SKM-1 (cell line): ENCODE measurements at regions not wholly inside any gene's neighbourhood (a gene's known extent, or its start where the extent isn't known, plus 50 kb on each side); places are given as distances from the start of the nearest gene placed in this dataset.
"Not testable (repeated sequence)": the region's sequence is repeated elsewhere in the genome, so short reads cannot be mapped to it uniquely, and the experiment has no call there.

ENCODE experiments used
- DNase-seq: peaks from one replicate; lab custom pipeline; 2025; ENCODE audit not compliant: unreplicated experiment; lab: John Stamatoyannopoulos, UW

GRCh38 chr5:152058267-152058666 is 133.6 kb upstream of the GLRA1 start:
- no peak for DNase-seq

- no peak for DNase-seq
These were observed 132.3 kb upstream of the GLRA1 start for GRCh38 chr5:152056931-152057330.

- DNase-seq: no peak
These were observed 127.8 kb upstream of the GLRA1 start for GRCh38 chr5:152052470-152052869.

GRCh38 chr5:152051499-152052454 is 127.1 kb upstream of the GLRA1 start:
- DNase-seq: no peak

GRCh38 chr5:152046361-152046760 is 121.7 kb upstream of the GLRA1 start:
- no peak for DNase-seq

GRCh38 chr5:152038856-152039255 is 114.2 kb upstream of the GLRA1 start:
- not testable (repeated sequence) for DNase-seq

GRCh38 chr5:152026328-152027024 is 101.8 kb upstream of the GLRA1 start:
- DNase-seq: not testable (repeated sequence)

- DNase-seq: no peak
These were observed 91.8 kb upstream of the GLRA1 start for GRCh38 chr5:152016421-152016820.

- DNase-seq: no peak
These were observed 83.1 kb upstream of the GLRA1 start for GRCh38 chr5:152007653-152008335.

GRCh38 chr5:152004095-152004494 is 79.4 kb upstream of the GLRA1 start:
- DNase-seq: no peak
